Activated CD8-positive, alpha-beta memory T cell treated with anti-CD3 and anti-CD28 coated beads for 36 hours (primary cell): ENCODE measurements at regions not wholly inside any gene's neighbourhood (a gene's known extent, or its start where the extent isn't known, plus 50 kb on each side); places are given as distances from the start of the nearest gene placed in this dataset.

Experiments
- CTCF ChIA-PET: fragments of 350-600 bp; sonication (Branson Sonifier 250); formaldehyde crosslinking; loops from one replicate; lab custom pipeline; 2021; ENCODE audit warnings: antibody characterized with exemption; lab: Charles Lee
- POLR2A ChIA-PET: fragments of 350-600 bp; sonication (Branson Sonifier 250); formaldehyde crosslinking; loops from one replicate; lab custom pipeline; 2021; ENCODE audit warnings: antibody characterized with exemption; lab: Charles Lee

DNA sequence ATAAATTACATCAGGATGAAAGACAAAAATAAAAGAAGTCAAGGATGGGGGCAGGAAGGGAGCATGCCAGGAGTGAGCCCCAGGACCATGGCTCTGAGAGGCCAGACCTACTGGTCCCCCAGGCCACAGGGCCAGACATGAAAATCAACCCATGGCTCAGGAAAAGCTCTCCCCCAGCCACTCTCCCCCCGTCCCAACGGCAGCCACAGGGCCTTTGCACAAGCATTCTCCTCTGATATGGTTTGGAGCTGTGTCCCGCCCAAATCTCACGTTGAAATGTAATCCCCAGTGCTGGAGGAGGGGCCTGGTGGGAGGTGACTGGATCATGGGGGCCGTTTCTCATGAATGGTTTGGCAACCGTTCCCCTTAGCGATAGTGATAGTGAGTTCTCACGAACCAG lies 80.8 kb upstream of the ANO1 start:
- ChIA-PET POLR2A (no interaction called here), CTCF (no interaction called here)

DNA sequence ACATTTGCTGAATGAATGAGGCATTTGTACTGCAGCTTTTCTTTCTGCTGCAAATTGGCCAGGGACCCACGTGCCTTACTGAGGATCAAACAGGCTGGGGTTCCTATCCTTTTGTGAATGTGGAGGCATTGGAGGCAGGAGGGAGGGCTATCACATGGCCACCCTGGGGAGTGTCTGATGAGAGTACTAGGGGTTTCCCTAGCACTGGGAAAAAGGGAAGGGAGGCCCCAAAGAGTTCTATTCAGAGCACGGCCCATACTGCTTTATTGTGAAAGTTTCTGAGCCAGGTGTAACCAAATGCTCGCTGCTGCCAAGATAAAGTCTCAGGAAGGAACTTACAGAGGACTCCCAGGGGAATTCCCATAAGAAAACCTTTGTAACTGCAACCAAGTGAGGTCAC lies 78.4 kb upstream of the ANO1 start:
- CTCF ChIA-PET, result no interaction called here

DNA sequence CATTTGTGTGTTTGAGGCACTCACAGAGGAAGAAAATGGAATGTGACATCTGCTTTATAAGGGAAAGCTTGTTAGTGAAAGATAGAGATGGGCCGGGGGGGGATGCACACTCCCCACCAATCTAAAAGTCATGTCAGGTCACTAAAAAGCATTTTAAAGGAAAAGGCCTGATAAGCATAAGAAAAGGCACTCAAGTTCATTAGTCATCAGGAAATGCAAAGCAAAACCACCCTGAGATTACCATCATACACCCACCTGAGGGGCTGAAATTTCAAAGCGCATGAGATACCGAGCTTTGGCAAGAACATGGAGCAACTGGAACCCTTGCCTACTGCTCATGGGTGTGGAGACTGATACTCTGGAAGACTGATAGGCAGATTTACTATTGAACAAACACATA lies 77.9 kb upstream of the ANO1 start:
- POLR2A ChIA-PET, result no interaction called here
- CTCF ChIA-PET, result no interaction called here

More for the DNA sequence above, 78.4 kb upstream of the ANO1 start:
- POLR2A ChIA-PET, result no interaction called here

DNA sequence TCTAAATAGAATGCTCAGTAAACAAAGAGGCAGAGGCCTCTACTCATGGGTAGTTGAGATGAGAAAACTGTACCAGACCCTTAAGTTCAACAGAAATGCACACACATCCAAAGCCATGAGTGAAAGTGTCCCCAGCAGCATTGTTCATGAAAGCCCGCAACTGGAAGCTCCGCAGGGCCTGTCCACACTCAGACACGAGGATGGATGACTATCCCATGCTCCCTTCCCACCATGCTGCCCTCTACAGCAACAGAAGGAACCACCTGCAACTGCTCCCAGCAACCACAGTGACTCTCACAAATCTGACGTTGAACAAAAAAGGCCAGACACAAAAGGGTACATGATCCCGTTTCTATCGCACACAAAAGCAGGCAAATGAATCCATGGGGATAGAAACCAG lies 76.9 kb upstream of the ANO1 start:
- ChIA-PET CTCF (no interaction called here), POLR2A (no interaction called here)

DNA sequence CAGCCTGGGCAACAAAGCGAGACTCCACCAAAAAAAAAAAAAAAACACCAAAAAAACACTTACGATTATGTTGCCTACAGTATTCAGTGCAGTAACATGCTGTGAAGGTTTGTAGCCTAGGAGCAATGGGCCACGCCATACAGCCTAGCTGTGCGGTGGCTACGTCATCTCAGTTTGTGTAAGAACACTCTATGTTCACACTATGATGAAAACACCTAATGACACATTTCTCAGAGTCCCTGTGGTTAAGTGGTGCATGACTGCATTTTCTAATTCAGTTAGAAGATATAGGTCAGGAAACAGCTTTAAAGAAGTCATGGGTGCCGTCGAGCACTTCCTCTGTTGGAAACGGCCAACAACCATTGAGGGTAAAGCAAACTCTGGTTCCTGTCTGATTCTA lies 75.7 kb upstream of the ANO1 start:
- ChIA-PET POLR2A (no interaction called here), CTCF (interaction anchor here (0.6 kb wide), 1 partner anchor 316 kb away, joined by 3 read pairs; no protein-coding TSS in a partner anchor)

DNA sequence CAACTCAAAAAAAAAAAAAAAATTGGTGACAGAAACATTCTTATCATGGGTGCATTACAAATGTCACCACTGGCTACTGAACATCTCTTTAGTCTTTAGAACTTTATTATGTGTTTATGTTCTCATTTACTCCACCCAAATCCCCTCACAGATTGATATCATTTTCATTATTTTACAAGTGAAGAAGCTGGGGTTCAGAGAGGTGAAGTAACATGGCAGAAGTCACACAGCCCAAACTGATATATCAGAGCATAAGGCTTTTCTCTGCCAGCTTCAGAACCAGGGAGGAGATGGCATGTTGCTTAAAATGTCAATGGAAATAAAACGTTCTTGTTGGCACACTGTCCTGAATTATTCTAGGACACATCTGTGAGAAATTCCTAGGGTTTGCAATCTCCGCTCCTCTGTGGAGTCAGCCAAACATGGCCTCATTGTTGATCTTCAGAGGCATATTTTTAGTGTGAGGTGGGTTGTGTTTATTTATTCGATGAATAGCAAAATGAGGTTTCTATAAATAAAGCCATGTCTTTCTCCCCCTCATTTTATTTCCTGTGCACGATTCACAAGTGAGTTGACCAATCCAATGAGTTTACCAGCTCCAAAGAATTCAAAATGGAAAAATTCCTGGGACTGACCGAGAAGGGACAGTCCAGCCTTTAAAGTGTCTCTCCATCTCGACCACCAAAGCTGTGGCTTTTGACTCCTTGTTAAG lies 72.9 kb upstream of the ANO1 start:
- ChIA-PET POLR2A (no interaction called here), CTCF (no interaction called here)

DNA sequence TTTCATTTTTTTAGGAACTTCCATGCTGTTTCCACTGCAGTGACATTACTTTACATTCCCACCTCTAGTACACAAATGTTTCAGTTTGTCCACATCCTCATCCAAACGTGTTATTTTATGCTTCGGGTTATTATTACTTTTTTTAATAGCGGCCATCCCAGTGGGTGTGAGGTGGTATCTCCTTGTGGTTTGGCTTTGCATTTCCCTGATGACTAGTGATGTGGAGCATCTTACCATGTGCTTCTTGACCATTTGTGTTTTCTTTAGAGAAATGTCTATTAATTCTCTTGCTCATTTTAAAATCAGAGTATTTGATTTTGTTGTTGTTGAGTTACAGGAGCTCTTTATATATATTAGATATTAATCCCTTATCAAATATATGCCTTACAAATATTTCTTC lies 70.3 kb upstream of the ANO1 start:
- ChIA-PET CTCF (interaction anchor here (0.6 kb wide), 1 partner anchor 302 kb away, joined by 3 read pairs; no protein-coding TSS in a partner anchor), POLR2A (no interaction called here)

DNA sequence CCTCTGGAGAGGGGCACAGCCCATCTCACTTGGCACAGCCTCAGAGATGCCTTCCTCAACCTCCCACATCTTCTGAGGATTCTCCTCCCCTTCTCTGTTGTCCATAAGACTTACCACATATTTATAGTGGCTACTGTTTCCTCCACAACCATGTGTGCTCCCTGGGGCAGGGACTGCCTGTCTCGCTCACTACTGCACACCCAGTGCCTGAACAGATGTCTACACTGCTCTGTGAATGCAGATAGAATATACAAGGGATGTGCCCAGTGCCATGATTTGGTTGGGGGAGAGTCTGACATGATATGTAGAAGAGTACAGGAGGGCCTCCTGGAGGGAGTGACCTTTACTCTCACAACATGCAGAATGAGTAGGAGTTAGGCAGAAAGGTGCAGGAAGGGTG lies 67.3 kb upstream of the ANO1 start:
- CTCF ChIA-PET, result no interaction called here
- POLR2A ChIA-PET, result no interaction called here

DNA sequence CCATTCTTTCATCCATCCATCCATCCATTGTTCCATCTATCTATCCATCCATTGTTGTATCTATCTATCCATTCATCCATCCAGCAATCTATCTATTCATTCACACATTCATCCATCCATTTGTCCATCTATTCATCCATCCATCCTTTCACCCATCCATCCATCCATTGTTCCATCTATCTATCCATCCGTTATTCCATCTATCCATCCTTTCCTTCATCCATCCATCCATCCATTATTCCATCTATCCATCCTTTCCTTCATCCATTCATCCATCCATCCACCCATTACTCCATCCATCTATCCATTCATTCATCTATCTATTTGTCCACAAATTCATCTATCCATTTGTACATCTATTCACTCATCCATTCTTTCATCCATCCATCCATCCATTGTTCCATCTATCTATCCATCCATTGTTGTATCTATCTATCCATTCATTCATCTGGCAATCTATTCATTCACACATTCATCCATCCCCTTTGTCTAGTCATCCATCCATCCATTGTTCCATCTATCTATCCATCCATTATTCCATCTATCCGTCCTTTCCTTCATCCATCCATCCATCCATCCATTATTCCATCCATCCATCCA lies 65.9 kb upstream of the ANO1 start:
- ChIA-PET CTCF (no interaction called here), POLR2A (no interaction called here)

DNA sequence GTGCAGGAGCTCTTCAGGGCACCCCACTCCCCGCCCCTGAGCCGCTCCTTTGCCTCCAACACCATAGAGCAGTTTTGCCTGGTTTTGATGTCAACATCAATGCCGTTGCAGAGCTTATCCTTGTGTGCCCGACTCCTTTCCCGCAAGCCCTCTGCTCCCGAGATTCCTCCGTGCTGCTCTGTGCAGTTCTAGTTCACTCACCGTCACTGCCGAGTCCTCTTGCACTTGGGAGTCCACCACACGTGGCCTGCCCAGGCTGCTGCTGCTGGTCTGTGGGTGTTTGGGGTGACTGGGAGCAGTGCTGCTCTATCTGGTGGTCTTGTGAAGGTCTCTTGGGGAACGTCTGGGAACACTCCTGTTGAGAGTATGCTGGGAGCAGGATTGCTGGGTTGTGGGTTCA lies 63.8 kb upstream of the ANO1 start:
- ChIA-PET CTCF (no interaction called here), POLR2A (no interaction called here)

DNA sequence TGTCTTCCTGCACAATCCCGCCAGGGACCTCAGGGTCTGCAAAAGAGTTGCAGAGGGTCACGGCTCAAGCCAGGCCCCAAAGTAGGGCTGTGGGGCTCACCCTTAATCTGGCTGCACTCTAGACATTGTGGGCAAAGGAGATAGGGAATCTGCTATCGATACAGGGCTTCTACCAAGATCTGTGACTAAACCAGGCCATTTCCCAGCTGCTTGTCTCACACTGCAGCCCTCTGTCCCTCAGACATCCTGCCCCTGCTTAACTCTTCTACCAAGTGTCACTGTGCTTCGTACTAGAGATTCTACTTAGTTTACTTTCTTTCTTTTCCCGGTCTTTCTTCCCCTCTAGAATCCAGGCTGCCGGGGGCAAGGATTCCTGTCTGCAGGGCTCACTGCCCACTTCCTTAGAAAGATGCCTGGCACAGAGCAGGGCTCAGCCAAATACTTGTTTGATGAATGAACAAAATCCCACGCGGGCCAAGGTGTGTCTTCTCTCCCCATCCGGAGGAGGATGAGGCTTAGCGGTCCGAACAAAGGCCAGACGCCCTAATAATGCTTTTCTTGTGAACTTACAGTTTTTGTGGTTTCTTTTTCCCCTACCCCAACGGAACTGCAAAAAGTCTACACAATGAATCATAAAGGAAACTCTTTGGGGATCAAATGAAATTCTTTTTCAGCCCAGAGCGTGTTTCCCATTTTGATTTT lies 61.3 kb upstream of the ANO1 start:
- ChIA-PET POLR2A (no interaction called here), CTCF (no interaction called here)

DNA sequence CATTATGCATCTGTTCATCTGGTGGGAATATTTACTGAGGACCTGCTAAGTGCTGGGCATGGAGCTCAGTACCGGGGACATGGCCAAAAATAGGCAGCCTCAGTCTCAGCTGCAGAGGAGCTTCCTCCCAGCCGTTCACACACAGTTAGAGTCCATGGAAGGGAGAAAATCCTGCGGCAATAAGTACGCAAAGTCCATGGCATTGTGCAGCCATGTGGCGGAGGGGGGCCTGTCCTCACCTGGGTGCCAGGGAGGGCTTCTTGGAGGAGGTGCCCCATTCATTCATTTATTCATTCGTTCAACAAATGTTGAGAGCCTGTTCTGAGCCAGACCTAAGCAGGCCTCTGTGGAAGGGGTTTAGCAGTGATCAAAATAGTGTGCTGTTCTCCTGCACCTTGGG lies 59.3 kb upstream of the ANO1 start:
- CTCF ChIA-PET, result no interaction called here

DNA sequence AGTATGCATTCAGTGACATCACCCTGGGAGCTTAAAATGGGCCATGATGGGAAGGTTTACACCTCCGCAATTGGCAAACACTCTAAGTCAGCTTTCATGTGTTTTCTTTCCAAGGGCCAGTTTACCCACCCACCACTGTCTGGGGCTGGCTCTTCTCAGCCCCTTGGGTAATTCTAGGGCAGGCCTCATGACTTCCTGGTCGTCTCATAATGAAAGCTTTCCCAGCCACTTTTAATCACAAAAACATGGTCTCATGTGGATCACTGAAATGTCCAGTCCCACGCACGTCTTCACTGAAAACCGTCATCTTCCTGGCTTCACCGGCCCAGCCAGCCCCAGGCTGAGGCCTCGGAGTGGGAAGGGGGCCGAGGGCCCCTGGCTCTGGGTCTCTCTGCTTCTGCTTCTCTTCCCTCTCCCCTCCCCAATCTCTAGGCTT lies 58.5 kb upstream of the ANO1 start:
- CTCF ChIA-PET, result no interaction called here
- POLR2A ChIA-PET, result no interaction called here

More for the DNA sequence above, 59.3 kb upstream of the ANO1 start:
- POLR2A ChIA-PET, result no interaction called here

DNA sequence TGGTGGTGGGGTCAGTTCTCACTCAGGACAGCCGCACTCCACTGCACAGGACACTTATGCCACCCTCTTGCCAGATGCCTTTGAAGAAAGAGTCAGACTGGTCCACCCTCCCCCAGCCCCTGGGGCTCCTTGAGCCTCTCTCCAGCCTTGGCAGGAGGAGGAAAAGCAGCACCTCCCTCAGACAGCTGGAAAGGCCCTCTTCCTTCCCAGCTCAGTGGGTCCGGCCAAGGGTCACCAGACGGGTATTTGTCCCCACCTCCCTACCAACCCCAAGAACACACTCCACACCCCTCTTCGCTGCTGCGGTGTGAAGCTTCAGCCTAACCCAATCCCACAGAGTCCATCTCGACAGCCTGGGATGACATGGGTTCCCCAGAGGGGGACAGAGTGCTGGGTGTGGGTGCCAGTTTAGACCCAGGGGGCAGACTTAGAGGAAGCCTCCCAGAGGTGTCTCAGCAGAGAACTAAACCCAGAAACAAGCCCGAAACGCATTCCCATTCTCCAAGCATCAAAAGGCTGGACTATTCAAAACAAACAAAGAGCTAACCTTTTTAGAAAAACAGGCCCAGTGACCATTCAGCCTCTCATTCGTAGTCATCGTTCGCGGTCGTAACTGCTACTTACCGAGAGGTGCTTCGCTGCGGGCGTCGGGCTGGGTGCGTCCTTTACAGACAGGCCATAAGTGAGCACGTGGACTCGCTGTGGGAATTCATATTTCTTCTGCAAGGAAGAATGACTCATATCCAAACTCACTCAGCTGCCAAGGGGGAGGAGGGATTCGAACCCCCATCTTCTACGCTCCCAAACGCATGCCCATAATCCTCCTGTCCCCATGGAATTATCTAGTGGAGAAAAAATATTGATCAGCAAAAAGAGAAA lies 57.5 kb upstream of the ANO1 start:
- ChIA-PET CTCF (no interaction called here), POLR2A (no interaction called here)

DNA sequence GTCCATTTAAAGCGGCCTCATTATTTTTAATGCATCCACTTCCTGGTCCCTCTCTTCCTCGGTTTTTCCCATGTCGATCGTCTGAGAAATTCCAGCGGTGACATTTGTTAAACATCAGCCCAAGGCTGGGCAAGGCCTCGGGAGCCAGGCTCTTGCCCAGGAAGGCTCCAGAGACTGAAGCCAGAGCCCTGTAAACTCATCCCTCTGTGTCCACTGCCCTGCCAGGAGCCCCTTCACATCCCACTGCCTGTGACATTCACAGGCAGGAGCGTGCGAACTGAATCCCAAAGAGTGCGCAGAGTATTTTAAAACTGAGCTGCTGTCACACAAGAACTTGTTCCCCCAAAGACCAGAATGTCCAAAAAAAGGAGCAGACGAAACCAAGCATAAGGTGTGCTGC lies 56.5 kb upstream of the ANO1 start:
- CTCF ChIA-PET, result no interaction called here

DNA sequence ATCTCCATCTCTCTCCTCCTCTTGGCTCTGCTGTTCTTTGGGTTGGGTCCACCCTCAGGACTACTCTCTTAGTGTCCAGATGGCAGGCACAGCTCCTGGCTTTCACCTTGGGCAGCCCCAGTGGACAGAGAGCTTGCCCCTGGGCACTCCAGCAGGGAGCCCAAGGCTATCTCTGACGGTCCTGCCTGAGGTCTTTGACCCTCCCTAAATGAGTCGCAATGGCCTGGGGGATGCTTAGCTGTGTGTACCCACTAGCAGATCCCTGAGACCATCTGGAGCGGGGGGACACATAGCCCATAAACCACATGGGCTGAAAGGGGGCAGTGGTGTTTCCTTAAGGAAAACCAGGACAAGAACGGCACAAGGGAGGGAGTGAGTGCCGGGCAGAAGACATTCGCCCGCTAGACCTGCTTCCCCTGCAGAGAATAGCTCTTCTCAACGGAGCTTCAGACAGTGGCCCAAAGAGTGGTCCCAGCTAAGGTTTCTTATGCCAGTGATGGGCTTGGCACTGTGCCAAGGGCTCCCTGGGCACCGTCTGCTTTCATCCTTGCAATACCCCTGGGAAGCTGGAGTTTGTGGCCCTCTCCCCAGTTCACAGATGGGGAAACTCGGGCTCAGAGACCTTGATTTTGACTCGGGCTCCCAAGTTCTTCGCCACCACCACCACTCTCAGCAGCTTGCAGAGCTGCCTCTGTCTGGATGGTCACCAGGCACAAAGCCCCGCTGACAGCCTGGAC lies 53.9 kb upstream of the ANO1 start:
- POLR2A ChIA-PET, result no interaction called here
- CTCF ChIA-PET, result no interaction called here

More for the DNA sequence above, 56.5 kb upstream of the ANO1 start:
- POLR2A ChIA-PET, result interaction anchor here (0.6 kb wide), 1 partner anchor 57 kb away, joined by 5 read pairs; no protein-coding TSS in a partner anchor

DNA sequence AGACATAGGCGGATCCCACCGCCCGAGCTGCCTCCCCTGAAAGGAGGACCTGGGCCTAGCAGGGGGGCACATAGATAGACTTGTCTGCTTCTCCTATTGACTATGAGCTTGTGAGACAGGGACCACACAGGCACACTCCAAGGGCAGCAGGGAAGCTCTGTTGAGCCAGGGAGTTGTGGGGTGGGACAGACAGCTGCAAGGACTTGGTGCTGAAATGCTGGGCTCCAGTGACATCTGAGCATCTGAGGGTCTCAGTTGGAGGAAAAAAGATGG lies 53.4 kb upstream of the ANO1 start:
- ChIA-PET POLR2A (no interaction called here), CTCF (no interaction called here)

DNA sequence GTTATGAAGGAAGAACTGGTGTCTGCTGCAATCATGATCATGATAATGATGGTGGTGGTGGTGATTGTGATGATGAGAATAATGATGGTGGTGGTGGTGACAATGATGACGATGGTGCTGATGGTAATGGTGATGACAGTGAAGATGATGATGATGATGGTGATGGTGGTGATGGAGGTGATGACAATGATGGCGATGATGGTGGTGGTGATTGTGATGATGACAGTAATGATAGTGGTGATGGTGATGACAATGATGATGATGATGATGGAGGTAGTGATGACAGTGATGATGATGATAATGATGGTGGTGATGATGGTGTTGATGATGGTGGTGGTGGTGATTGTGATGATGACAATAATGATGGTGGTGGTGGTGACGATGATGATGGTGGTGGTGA lies 52.8 kb upstream of the ANO1 start:
- CTCF ChIA-PET, result no interaction called here
- POLR2A ChIA-PET, result no interaction called here

DNA sequence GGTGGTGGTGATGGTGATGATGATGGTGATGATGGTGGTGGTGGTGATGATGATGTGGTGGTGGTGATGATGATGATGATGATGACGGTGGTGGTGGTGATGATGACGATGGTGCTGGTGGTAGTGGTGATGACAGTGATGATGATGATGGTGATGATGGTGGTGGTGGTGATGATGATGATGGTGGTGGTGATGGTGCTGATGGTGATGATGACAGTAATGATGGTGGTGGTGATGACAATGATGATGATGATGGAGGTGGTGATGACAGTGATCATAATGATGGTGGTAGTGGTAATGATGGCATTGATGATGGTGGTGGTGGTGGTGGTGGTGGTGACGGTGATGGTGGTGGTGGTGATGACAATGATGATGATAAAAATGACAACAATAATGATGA lies 52.1 kb upstream of the ANO1 start:
- ChIA-PET CTCF (no interaction called here), POLR2A (no interaction called here)
